ENCODE measurements at regions not wholly inside any gene's neighbourhood (a gene's known extent, or its start where the extent isn't known, plus 50 kb on each side); places are given as distances from the start of the nearest gene placed in this dataset.

DNA sequence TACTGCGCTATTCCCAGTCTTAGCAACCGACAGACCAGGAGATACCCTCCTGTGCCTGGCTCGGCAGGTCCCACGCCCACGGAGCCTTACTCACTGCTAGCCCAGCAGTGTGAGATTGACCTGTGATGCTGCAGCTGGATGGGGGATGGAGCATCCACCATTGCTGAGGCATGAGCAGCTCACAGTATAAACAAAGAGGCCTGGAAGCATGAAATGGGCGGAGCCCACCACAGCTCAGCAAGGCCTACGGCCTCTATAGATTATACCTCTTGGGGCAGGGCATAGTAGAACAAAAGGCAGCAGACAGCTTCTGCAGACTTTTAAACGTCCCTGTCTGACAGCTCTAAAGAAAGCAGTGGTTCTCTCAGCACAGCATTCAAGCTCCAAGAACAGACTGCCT lies 160.3 kb downstream of the ANXA2 start:
- no peaks in the 10 kb centered on the region for H3K36me3 ChIP-seq (ENCODE audit: insufficient read depth, insufficient read length, low read length)
- DNase-seq (ENCODE audit: low read depth, low spot score), result no peak
- H3K9me3 ChIP-seq (ENCODE audit: insufficient read depth, low read length), result no peaks in the 10 kb centered on the region
- no peak overlapping the region for H3K9ac ChIP-seq (ENCODE audit: insufficient read length, low read depth)
- no peak for TF ChIP-seq ZNF274 (IDR thresholded peaks at IDR 0.05; ENCODE audit: low read depth, low read length)
- TF ChIP-seq SUZ12 (IDR thresholded peaks at IDR 0.05; ENCODE audit: extremely low read depth, insufficient read depth, insufficient read length), result no peak
- no peak for TF ChIP-seq YY1 (IDR thresholded peaks at IDR 0.05; ENCODE audit: insufficient read depth, insufficient read length)
- no peaks in the 10 kb centered on the region for H3K4me1 ChIP-seq (ENCODE audit: insufficient read depth, insufficient read length)
- H3K4me3 ChIP-seq (ENCODE audit: insufficient read length, low read depth), result no peak overlapping the region
- H3K27me3 ChIP-seq (ENCODE audit: insufficient read depth, insufficient read length), result no peaks in the 10 kb centered on the region

DNA sequence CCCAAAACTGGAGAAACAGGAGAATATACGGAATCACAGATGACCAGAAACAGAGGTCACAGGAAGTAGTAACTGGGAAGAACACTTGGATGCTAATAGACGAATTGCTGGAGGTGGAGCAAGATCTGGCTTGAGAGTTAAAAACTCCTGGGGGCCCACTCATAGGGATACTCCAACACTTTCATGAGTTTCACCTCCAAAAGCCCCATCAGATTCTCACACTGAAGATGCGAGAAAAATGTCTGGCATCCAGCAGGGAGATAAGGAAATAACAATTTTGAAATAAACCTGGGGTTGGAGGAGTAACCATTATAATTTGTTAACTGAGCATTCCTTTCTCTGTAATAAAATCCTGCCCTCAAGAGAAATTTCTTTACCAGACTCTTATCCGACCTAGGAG lies 154.0 kb downstream of the ANXA2 start:
- Histone ChIP-seq H3K36me3 (ENCODE audit: insufficient read depth, insufficient read length, low read length) (no peaks in the 10 kb centered on the region), H3K27me3 (ENCODE audit: insufficient read depth, insufficient read length) (no peaks in the 10 kb centered on the region), H3K4me3 (ENCODE audit: insufficient read length, low read depth) (no peak overlapping the region), H3K9me3 (ENCODE audit: insufficient read depth, low read length) (no peaks in the 10 kb centered on the region), H3K9ac (ENCODE audit: insufficient read length, low read depth) (no peak overlapping the region), H3K4me1 (ENCODE audit: insufficient read depth, insufficient read length) (no peaks in the 10 kb centered on the region)
- TF ChIP-seq YY1 (IDR thresholded peaks at IDR 0.05; ENCODE audit: insufficient read depth, insufficient read length) (no peak), ZNF274 (IDR thresholded peaks at IDR 0.05; ENCODE audit: low read depth, low read length) (no peak)
- no peak for DNase-seq (ENCODE audit: low read depth, low spot score)

DNA sequence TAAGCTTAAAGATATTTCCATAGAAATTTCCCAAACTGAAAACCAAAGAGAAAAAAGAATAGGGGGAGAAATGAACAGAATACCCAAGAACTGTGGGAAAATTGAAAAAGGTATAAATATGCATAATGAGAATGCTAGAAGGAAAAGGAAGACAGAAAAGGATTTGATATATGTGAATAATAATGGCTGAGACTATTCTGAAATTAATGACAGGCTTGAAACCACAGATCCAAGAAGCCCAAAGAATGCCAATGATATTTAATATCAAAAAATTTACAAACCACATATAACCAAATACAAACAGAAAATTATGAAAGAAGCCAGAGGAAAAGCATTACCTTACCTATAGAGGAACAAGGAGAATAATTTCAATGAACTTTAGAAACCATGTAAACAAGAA lies 153.0 kb downstream of the ANXA2 start:
- no peaks in the 10 kb centered on the region for H3K27me3 ChIP-seq (ENCODE audit: insufficient read depth, insufficient read length)
- TF ChIP-seq ZNF274 (IDR thresholded peaks at IDR 0.05; ENCODE audit: low read depth, low read length) (no peak), YY1 (IDR thresholded peaks at IDR 0.05; ENCODE audit: insufficient read depth, insufficient read length) (no peak), SUZ12 (IDR thresholded peaks at IDR 0.05; ENCODE audit: extremely low read depth, insufficient read depth, insufficient read length) (no peak)
- no peak for DNase-seq (ENCODE audit: low read depth, low spot score)
- no peaks in the 10 kb centered on the region for H3K36me3 ChIP-seq (ENCODE audit: insufficient read depth, insufficient read length, low read length)
- H3K4me1 ChIP-seq (ENCODE audit: insufficient read depth, insufficient read length), result no peaks in the 10 kb centered on the region
- H3K9ac ChIP-seq (ENCODE audit: insufficient read length, low read depth), result no peak overlapping the region
- no peaks in the 10 kb centered on the region for H3K9me3 ChIP-seq (ENCODE audit: insufficient read depth, low read length)
- H3K4me3 ChIP-seq (ENCODE audit: insufficient read length, low read depth), result no peak overlapping the region

DNA sequence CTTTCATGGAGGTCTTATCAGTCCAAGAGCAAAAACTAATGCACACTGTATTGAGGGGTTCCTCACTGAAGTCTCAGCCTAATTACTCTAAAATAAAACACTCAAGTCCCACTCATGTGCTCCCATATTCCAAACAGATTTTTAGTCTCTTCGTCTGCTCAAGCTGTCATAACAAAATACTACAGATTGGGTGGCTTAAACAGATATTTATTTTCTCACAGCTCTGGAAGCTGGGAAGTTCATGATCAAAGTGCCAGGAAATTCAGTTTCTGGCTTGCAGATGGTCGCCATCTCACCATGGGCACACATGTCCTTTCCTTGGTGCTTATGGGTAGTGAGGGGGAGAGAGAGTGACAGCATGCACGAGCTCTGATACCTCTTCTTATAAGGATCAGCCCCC lies 147.5 kb downstream of the ANXA2 start:
- Histone ChIP-seq H3K4me1 (ENCODE audit: insufficient read depth, insufficient read length) (no peaks in the 10 kb centered on the region), H3K36me3 (ENCODE audit: insufficient read depth, insufficient read length, low read length) (no peaks in the 10 kb centered on the region), H3K4me3 (ENCODE audit: insufficient read length, low read depth) (no peak overlapping the region), H3K9me3 (ENCODE audit: insufficient read depth, low read length) (no peaks in the 10 kb centered on the region), H3K9ac (ENCODE audit: insufficient read length, low read depth) (no peak overlapping the region), H3K27me3 (ENCODE audit: insufficient read depth, insufficient read length) (no peaks in the 10 kb centered on the region)
- TF ChIP-seq ZNF274 (IDR thresholded peaks at IDR 0.05; ENCODE audit: low read depth, low read length) (no peak), YY1 (IDR thresholded peaks at IDR 0.05; ENCODE audit: insufficient read depth, insufficient read length) (no peak)
- DNase-seq (ENCODE audit: low read depth, low spot score), result no peak

DNA sequence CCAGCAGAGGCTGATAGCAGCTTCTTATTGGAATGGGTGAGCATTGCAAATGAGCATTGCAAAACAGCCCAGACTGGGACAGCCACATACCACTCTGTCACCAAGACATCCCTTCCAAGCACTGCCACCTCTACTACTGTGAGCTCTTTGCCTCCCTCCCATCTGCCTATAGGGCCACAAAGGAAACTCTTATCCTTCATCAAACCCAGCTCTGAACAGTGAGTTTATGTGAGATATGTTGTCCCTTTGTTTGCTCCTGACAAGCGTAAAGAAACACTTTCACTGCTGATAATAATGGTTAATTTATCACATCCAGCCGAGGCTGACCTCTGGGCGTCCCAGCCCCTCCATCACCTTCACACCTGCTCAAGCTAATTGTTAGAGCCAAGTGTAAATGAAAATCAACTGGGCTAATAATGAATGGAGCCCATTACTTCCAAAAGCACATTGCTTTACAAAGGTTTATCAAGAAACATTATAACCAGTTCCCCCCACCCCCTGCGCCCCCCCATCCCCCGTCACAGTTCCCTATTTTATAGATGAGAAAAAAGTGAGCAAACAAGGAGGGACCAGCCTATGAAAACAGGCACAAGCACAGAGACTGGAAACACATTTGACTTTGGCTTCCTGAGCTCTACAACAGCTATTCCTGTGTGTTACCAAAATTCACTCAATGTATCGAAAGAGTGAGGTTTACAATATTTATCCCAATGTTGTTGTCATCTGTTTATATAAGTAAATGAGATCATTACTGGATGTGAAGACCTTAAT lies 146.3 kb downstream of the ANXA2 start:
- no peak for TF ChIP-seq YY1 (IDR thresholded peaks at IDR 0.05; ENCODE audit: insufficient read depth, insufficient read length)
- no peak for TF ChIP-seq SUZ12 (IDR thresholded peaks at IDR 0.05; ENCODE audit: extremely low read depth, insufficient read depth, insufficient read length)
- TF ChIP-seq ZNF274 (IDR thresholded peaks at IDR 0.05; ENCODE audit: low read depth, low read length), result no peak
- H3K27me3 ChIP-seq (ENCODE audit: insufficient read depth, insufficient read length), result no peaks in the 10 kb centered on the region
- DNase-seq (ENCODE audit: low read depth, low spot score), result no peak
- no peaks in the 10 kb centered on the region for H3K4me1 ChIP-seq (ENCODE audit: insufficient read depth, insufficient read length)
- H3K9me3 ChIP-seq (ENCODE audit: insufficient read depth, low read length), result no peaks in the 10 kb centered on the region
- no peaks in the 10 kb centered on the region for H3K36me3 ChIP-seq (ENCODE audit: insufficient read depth, insufficient read length, low read length)
- no peak overlapping the region for H3K4me3 ChIP-seq (ENCODE audit: insufficient read length, low read depth)
- no peak overlapping the region for H3K9ac ChIP-seq (ENCODE audit: insufficient read length, low read depth)

DNA sequence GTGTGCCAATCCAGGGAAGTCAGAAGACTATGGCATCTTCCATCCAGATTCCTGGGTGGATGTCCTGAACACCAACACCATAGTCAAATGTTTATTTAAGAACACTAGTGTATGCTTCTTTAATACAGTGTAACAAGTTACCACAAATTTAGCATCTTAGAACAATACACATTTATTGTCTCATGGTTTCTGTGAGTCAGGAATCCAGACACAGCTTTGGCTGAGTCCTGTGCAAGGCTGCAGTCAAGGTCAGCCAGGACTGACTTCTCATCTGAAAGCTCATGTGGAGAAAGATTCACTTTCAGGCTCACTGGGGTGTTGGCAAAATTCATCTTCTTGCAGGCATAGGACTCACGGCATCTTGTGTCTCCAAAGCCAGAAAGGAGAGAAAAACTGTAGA lies 143.4 kb downstream of the ANXA2 start:
- no peak for DNase-seq (ENCODE audit: low read depth, low spot score)
- no peaks in the 10 kb centered on the region for H3K36me3 ChIP-seq (ENCODE audit: insufficient read depth, insufficient read length, low read length)
- H3K4me3 ChIP-seq (ENCODE audit: insufficient read length, low read depth), result no peak overlapping the region
- no peaks in the 10 kb centered on the region for H3K27me3 ChIP-seq (ENCODE audit: insufficient read depth, insufficient read length)
- H3K9me3 ChIP-seq (ENCODE audit: insufficient read depth, low read length), result no peaks in the 10 kb centered on the region
- TF ChIP-seq YY1 (IDR thresholded peaks at IDR 0.05; ENCODE audit: insufficient read depth, insufficient read length) (no peak), ZNF274 (IDR thresholded peaks at IDR 0.05; ENCODE audit: low read depth, low read length) (no peak), SUZ12 (IDR thresholded peaks at IDR 0.05; ENCODE audit: extremely low read depth, insufficient read depth, insufficient read length) (no peak)
- H3K4me1 ChIP-seq (ENCODE audit: insufficient read depth, insufficient read length), result no peaks in the 10 kb centered on the region
- H3K9ac ChIP-seq (ENCODE audit: insufficient read length, low read depth), result no peak overlapping the region

DNA sequence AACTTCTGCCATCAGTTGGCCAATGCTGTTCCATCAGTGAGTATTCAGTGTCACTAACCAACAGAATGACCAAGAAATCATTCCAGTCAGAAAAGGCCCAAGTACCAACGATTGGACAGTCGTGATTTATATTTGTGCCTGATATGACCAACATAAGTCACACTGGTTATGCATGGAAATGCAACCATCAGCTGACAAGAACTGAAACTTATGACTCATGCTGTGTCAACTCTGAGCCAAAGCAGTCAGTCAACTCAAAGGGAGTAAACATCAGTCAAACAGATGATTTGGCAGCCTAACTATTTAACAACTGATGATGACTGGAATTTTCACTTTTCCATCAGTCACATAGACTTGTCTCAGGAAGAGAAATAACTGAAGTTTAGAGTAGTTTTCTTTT lies 142.4 kb downstream of the ANXA2 start:
- Histone ChIP-seq H3K4me1 (ENCODE audit: insufficient read depth, insufficient read length) (no peaks in the 10 kb centered on the region), H3K9me3 (ENCODE audit: insufficient read depth, low read length) (no peaks in the 10 kb centered on the region), H3K9ac (ENCODE audit: insufficient read length, low read depth) (no peak overlapping the region), H3K4me3 (ENCODE audit: insufficient read length, low read depth) (no peak overlapping the region), H3K36me3 (ENCODE audit: insufficient read depth, insufficient read length, low read length) (no peaks in the 10 kb centered on the region), H3K27me3 (ENCODE audit: insufficient read depth, insufficient read length) (no peaks in the 10 kb centered on the region)
- DNase-seq (ENCODE audit: low read depth, low spot score), result no peak
- TF ChIP-seq ZNF274 (IDR thresholded peaks at IDR 0.05; ENCODE audit: low read depth, low read length) (no peak), SUZ12 (IDR thresholded peaks at IDR 0.05; ENCODE audit: extremely low read depth, insufficient read depth, insufficient read length) (no peak), YY1 (IDR thresholded peaks at IDR 0.05; ENCODE audit: insufficient read depth, insufficient read length) (no peak)
